ENCODE measurements at regions not wholly inside any gene's neighbourhood (a gene's known extent, or its start where the extent isn't known, plus 50 kb on each side); places are given as distances from the start of the nearest gene placed in this dataset.

DNA sequence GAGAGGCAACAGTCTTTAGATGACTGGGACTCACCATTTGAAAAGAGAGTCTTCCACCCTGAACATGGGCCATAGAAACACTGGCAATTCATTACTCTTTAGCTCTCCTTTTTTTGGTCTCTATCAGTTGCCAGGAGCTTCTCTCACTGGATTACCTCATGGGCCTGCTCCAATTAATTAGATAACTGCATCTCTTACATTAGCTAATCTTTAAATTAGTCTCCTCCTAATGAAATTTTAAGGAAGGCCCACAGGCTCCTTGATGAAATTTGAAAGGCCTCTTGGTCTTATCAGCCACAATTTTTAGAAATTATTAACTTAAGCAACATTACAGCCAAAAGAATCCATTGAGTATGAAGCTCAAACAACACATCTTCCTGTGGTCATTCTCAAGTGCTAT, 184.4 kb downstream of the UNC5CL start:
- Histone ChIP-seq H3K9me3 (ENCODE audit: low read depth, low read length, poor library complexity, severe bottlenecking) (no peaks in the 10 kb centered on the region), H3K4me1 (ENCODE audit: insufficient read depth, low read length, poor library complexity, severe bottlenecking) (no peaks in the 10 kb centered on the region), H3K27me3 (replicated peaks; ENCODE audit: insufficient read depth, low read depth, low read length, poor library complexity) (no peaks in the 10 kb centered on the region), H3K4me3 (ENCODE audit: low read depth, low read length, poor library complexity, severe bottlenecking) (no peak overlapping the region), H3K36me3 (ENCODE audit: insufficient read depth, low read length, poor library complexity, severe bottlenecking) (no peaks in the 10 kb centered on the region), H3K27ac (ENCODE audit: low read depth, low read length, poor library complexity, severe bottlenecking) (no peak overlapping the region)
- intact Hi-C loops (cut with micrococcal nuclease; ENCODE audit: unreplicated experiment): no loop called here
- BruUV-seq (replicated peaks): no TSS peak
- POLR2A ChIA-PET (ENCODE audit: low non-redundant PET): no interaction called here
- TF ChIP-seq EZH2 (IDR thresholded peaks at IDR 0.05; ENCODE audit: borderline replicate concordance, low read depth, low read length, poor library complexity, severe bottlenecking): no peak
- TF ChIP-seq, protein P1, sequence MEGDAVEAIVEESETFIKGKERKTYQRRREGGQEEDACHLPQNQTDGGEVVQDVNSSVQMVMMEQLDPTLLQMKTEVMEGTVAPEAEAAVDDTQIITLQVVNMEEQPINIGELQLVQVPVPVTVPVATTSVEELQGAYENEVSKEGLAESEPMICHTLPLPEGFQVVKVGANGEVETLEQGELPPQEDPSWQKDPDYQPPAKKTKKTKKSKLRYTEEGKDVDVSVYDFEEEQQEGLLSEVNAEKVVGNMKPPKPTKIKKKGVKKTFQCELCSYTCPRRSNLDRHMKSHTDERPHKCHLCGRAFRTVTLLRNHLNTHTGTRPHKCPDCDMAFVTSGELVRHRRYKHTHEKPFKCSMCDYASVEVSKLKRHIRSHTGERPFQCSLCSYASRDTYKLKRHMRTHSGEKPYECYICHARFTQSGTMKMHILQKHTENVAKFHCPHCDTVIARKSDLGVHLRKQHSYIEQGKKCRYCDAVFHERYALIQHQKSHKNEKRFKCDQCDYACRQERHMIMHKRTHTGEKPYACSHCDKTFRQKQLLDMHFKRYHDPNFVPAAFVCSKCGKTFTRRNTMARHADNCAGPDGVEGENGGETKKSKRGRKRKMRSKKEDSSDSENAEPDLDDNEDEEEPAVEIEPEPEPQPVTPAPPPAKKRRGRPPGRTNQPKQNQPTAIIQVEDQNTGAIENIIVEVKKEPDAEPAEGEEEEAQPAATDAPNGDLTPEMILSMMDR (conservative IDR thresholded peaks at IDR 0.05; ENCODE audit: low read depth, low read length): no peak
- no peak for DNase-seq (ENCODE audit: low spot score)
- CTCF ChIA-PET: no interaction called here

DNA sequence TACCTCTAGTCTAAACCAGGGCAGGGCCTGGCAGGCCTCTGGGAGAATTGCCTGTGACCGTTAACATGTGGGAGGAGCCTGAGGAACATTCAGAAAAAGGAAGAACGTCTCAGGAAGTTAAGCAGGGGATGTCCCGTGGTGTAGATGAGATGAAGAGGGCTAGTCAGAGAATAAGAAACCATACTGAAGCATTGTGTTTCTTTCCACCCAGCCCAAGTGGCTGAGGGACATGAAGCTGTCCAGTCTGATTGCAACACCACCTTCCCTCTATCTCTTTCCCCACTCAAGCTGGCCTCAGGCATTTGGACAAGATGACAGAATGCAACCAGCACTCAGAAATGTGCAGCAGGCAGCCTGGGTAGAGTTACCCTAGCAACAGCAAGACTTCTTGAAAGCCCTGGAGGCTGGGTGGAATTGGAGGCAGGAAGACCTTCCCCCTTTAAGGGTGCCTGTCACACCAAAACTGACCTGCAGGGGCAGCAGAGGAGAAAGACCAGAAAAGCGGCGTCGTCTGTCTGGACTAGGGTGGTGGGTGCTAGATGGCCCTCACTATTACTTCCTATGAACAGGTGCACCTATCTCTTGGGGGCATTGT, 186.1 kb downstream of the UNC5CL start:
- no peak overlapping the region for H3K4me3 ChIP-seq (ENCODE audit: low read depth, low read length, poor library complexity, severe bottlenecking)
- no peaks in the 10 kb centered on the region for H3K36me3 ChIP-seq (ENCODE audit: insufficient read depth, low read length, poor library complexity, severe bottlenecking)
- intact Hi-C loops (cut with micrococcal nuclease; ENCODE audit: unreplicated experiment): no loop called here
- H3K27ac ChIP-seq (ENCODE audit: low read depth, low read length, poor library complexity, severe bottlenecking): no peak overlapping the region
- H3K27me3 ChIP-seq (replicated peaks; ENCODE audit: insufficient read depth, low read depth, low read length, poor library complexity): no peaks in the 10 kb centered on the region
- CTCF ChIA-PET: no interaction called here
- no peaks in the 10 kb centered on the region for H3K4me1 ChIP-seq (ENCODE audit: insufficient read depth, low read length, poor library complexity, severe bottlenecking)
- POLR2A ChIA-PET (ENCODE audit: low non-redundant PET): no interaction called here
- TF ChIP-seq, protein P1 (conservative IDR thresholded peaks at IDR 0.05; ENCODE audit: low read depth, low read length): peak; percentile 64
- no peak for TF ChIP-seq EZH2 (IDR thresholded peaks at IDR 0.05; ENCODE audit: borderline replicate concordance, low read depth, low read length, poor library complexity, severe bottlenecking)
- no peaks in the 10 kb centered on the region for H3K9me3 ChIP-seq (ENCODE audit: low read depth, low read length, poor library complexity, severe bottlenecking)
- BruUV-seq (replicated peaks): no TSS peak
- DNase-seq (ENCODE audit: low spot score): peak; percentile 27

DNA sequence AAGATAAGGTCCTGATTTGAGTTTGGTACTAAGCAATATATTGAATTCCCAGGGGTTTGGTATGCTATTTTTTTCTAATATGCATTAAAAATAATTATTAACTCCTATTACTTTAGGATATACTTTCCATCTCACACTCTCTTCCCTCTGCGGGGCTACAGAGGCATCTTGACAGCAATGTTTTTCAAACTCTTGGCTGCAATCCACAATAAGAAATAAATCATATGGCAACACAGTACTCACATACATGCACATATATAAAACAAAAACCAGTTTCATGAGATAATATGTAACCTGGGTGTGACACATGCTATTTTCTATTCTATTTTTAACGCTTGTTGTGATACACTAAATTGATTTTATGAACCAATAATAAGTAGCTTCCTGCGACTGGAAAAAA, 189.5 kb downstream of the UNC5CL start:
- H3K4me1 ChIP-seq (ENCODE audit: insufficient read depth, low read length, poor library complexity, severe bottlenecking): peaks cover 10% of the 10 kb centered on the region
- H3K27me3 ChIP-seq (replicated peaks; ENCODE audit: insufficient read depth, low read depth, low read length, poor library complexity): no peaks in the 10 kb centered on the region
- intact Hi-C loops (cut with micrococcal nuclease; ENCODE audit: unreplicated experiment): loop anchor here (5.0 kb wide), 1 partner anchor 1487 kb away; no protein-coding TSS in a partner anchor
- POLR2A ChIA-PET (ENCODE audit: low non-redundant PET): no interaction called here
- no peak for DNase-seq (ENCODE audit: low spot score)
- no TSS peak for BruUV-seq (replicated peaks)
- no peak overlapping the region for H3K4me3 ChIP-seq (ENCODE audit: low read depth, low read length, poor library complexity, severe bottlenecking)
- H3K9me3 ChIP-seq (ENCODE audit: low read depth, low read length, poor library complexity, severe bottlenecking): no peaks in the 10 kb centered on the region
- no peak for TF ChIP-seq EZH2 (IDR thresholded peaks at IDR 0.05; ENCODE audit: borderline replicate concordance, low read depth, low read length, poor library complexity, severe bottlenecking)
- TF ChIP-seq, protein P1 (conservative IDR thresholded peaks at IDR 0.05; ENCODE audit: low read depth, low read length): no peak
- CTCF ChIA-PET: no interaction called here
- no peak overlapping the region for H3K27ac ChIP-seq (ENCODE audit: low read depth, low read length, poor library complexity, severe bottlenecking)
- H3K36me3 ChIP-seq (ENCODE audit: insufficient read depth, low read length, poor library complexity, severe bottlenecking): no peaks in the 10 kb centered on the region
